GM18951 (cell line): ENCODE measurements at regions not wholly inside any gene's neighbourhood (a gene's known extent, or its start where the extent isn't known, plus 50 kb on each side); places are given as distances from the start of the nearest gene placed in this dataset.

Source experiments
- POLR2A ChIP-seq: IDR thresholded peaks from 4 replicates; pipeline ENCODE4 v1.6.1; 2011; ENCODE audit warnings: mild to moderate bottlenecking; ENCODE audit not compliant: insufficient read length, insufficient read depth; ENCODE audit errors: extremely low read depth
- in situ Hi-C: fragments of 300-500 bp; cut with MboI; formaldehyde crosslinking; loops from one replicate; pipeline ENCODE4 v1.12.0; 2022; ENCODE audit warnings: low sequenced_read_pairs, mixed read lengths, inconsistent platforms; ENCODE audit not compliant: unreplicated experiment

- TF ChIP-seq POLR2A, result no peak
- in situ Hi-C loops, result no loop called here
Observed at GRCh38 chr13:103859952-103860351, 793.7 kb upstream of the SLC10A2 start.

- in situ Hi-C loops, result no loop called here
- no peak for TF ChIP-seq POLR2A
Observed at GRCh38 chr13:103852036-103852435, 785.8 kb upstream of the SLC10A2 start.

GRCh38 chr13:103844471-103844870 lies 778.3 kb upstream of the SLC10A2 start:
- no peak for TF ChIP-seq POLR2A
- in situ Hi-C loops, result no loop called here

GRCh38 chr13:103839460-103839859 lies 773.2 kb upstream of the SLC10A2 start:
- in situ Hi-C loops, result no loop called here

GRCh38 chr13:103835052-103835451 lies 768.8 kb upstream of the SLC10A2 start:
- in situ Hi-C loops, result no loop called here
- TF ChIP-seq POLR2A, result no peak

More at GRCh38 chr13:103839460-103839859, 773.2 kb upstream of the SLC10A2 start:
- TF ChIP-seq POLR2A, result no peak

GRCh38 chr13:103833294-103833852 lies 767.2 kb upstream of the SLC10A2 start:
- in situ Hi-C loops, result no loop called here

GRCh38 chr13:103815619-103816018 lies 749.4 kb upstream of the SLC10A2 start:
- in situ Hi-C loops, result no loop called here

More at GRCh38 chr13:103833294-103833852, 767.2 kb upstream of the SLC10A2 start:
- no peak for TF ChIP-seq POLR2A

GRCh38 chr13:103812971-103813370 lies 746.8 kb upstream of the SLC10A2 start:
- in situ Hi-C loops, result no loop called here
- no peak for TF ChIP-seq POLR2A

More at GRCh38 chr13:103815619-103816018, 749.4 kb upstream of the SLC10A2 start:
- no peak for TF ChIP-seq POLR2A

- no peak for TF ChIP-seq POLR2A
- in situ Hi-C loops, result no loop called here
Observed at GRCh38 chr13:103812558-103812957, 746.3 kb upstream of the SLC10A2 start.

GRCh38 chr13:103810026-103810425 lies 743.8 kb upstream of the SLC10A2 start:
- no peak for TF ChIP-seq POLR2A
- in situ Hi-C loops, result no loop called here

GRCh38 chr13:103805771-103806170 lies 739.6 kb upstream of the SLC10A2 start:
- in situ Hi-C loops, result no loop called here
- no peak for TF ChIP-seq POLR2A

- no peak for TF ChIP-seq POLR2A
- in situ Hi-C loops, result no loop called here
Observed at GRCh38 chr13:103803349-103803748, 737.1 kb upstream of the SLC10A2 start.

GRCh38 chr13:103799028-103799427 lies 732.8 kb upstream of the SLC10A2 start:
- TF ChIP-seq POLR2A, result no peak
- in situ Hi-C loops, result no loop called here

- in situ Hi-C loops, result no loop called here
- no peak for TF ChIP-seq POLR2A
Observed at GRCh38 chr13:103795892-103796478, 729.8 kb upstream of the SLC10A2 start.
